ENCODE measurements at regions not wholly inside any gene's neighbourhood (a gene's known extent, or its start where the extent isn't known, plus 50 kb on each side); places are given as distances from the start of the nearest gene placed in this dataset.

DNA sequence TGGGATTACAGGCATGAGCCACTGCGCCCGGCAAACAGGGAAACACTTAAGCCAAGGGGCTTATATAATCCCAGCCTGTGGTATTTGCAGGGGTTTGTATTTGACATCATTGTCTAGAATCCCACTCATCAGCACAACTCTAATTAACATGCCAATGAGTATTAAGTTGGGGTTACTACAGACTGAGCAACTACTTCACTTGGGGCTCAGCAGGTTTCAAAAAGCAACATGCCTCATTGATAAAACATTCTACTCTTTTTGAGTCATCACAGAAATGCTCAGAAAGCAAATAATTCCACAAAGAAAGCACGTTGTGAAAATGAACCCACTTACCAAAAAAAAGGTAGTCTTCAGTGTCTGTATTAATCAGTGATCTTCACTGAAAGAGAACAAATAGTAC lies 236.9 kb upstream of the CELF2 start (continued):
- TF ChIP-seq, protein P1, sequence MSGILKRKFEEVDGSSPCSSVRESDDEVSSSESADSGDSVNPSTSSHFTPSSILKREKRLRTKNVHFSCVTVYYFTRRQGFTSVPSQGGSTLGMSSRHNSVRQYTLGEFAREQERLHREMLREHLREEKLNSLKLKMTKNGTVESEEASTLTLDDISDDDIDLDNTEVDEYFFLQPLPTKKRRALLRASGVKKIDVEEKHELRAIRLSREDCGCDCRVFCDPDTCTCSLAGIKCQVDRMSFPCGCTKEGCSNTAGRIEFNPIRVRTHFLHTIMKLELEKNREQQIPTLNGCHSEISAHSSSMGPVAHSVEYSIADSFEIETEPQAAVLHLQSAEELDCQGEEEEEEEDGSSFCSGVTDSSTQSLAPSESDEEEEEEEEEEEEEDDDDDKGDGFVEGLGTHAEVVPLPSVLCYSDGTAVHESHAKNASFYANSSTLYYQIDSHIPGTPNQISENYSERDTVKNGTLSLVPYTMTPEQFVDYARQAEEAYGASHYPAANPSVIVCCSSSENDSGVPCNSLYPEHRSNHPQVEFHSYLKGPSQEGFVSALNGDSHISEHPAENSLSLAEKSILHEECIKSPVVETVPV (CRISPR knock-in tag; IDR thresholded peaks at IDR 0.05) = no peak
- TF ChIP-seq ZFP3 (CRISPR knock-in tag; IDR thresholded peaks at IDR 0.05) (no peak), ARNTL (CRISPR knock-in tag; IDR thresholded peaks at IDR 0.05; ENCODE audit: borderline replicate concordance, low read depth) (no peak), ZC3H10 (CRISPR knock-in tag; IDR thresholded peaks at IDR 0.05) (no peak), GLIS3 (CRISPR knock-in tag; IDR thresholded peaks at IDR 0.05) (no peak), CSDC2 (CRISPR knock-in tag; IDR thresholded peaks at IDR 0.05) (no peak), RARB (CRISPR knock-in tag; IDR thresholded peaks at IDR 0.05) (no peak), PATZ1 (CRISPR knock-in tag; IDR thresholded peaks at IDR 0.05; ENCODE audit: borderline replicate concordance) (no peak)

DNA sequence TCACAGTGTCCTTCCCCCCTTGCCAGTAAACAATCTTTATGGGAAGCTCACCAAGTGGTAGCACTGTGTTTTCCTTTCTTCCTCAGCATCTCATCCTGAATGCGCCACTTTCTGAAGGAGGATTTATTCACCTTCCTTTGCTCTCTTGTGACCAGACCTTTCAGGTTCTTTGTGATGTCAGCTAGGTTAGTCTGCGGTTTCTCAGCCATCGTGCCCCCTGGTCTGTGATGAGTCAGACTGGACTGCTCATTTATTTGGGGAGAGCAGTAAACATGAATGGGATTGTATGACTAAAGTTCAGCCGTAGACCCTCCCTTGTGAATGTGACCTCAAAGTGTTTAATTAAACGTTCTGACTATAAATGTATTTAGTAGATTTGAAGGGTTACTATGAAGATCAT lies 235.1 kb upstream of the CELF2 start:
- TF ChIP-seq BACH2 (CRISPR knock-in tag; IDR thresholded peaks at IDR 0.05; ENCODE audit: borderline replicate concordance) (no peak), TOX (CRISPR knock-in tag; IDR thresholded peaks at IDR 0.05; ENCODE audit: borderline replicate concordance) (no peak), ZFP3 (CRISPR knock-in tag; IDR thresholded peaks at IDR 0.05) (no peak), CSDC2 (CRISPR knock-in tag; IDR thresholded peaks at IDR 0.05) (no peak), SNAI2 (CRISPR knock-in tag; IDR thresholded peaks at IDR 0.05) (no peak), PATZ1 (CRISPR knock-in tag; IDR thresholded peaks at IDR 0.05; ENCODE audit: borderline replicate concordance) (no peak), RARB (CRISPR knock-in tag; IDR thresholded peaks at IDR 0.05) (no peak), ZFP30 (CRISPR knock-in tag; IDR thresholded peaks at IDR 0.05) (no peak), PPARA (CRISPR knock-in tag; IDR thresholded peaks at IDR 0.05; ENCODE audit: borderline replicate concordance) (no peak), OSR1 (CRISPR knock-in tag; IDR thresholded peaks at IDR 0.05) (no peak), ARNTL (CRISPR knock-in tag; IDR thresholded peaks at IDR 0.05; ENCODE audit: borderline replicate concordance, low read depth) (no peak), ISL1 (CRISPR knock-in tag; IDR thresholded peaks at IDR 0.05) (no peak)
- TF ChIP-seq, protein P2, sequence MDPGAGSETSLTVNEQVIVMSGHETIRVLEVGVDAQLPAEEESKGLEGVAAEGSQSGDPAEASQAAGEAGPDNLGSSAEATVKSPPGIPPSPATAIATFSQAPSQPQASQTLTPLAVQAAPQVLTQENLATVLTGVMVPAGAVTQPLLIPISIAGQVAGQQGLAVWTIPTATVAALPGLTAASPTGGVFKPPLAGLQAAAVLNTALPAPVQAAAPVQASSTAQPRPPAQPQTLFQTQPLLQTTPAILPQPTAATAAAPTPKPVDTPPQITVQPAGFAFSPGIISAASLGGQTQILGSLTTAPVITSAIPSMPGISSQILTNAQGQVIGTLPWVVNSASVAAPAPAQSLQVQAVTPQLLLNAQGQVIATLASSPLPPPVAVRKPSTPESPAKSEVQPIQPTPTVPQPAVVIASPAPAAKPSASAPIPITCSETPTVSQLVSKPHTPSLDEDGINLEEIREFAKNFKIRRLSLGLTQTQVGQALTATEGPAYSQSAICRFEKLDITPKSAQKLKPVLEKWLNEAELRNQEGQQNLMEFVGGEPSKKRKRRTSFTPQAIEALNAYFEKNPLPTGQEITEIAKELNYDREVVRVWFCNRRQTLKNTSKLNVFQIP (CRISPR knock-in tag; IDR thresholded peaks at IDR 0.05; ENCODE audit: borderline replicate concordance, low read depth) = no peak
- no peak for ATAC-seq

DNA sequence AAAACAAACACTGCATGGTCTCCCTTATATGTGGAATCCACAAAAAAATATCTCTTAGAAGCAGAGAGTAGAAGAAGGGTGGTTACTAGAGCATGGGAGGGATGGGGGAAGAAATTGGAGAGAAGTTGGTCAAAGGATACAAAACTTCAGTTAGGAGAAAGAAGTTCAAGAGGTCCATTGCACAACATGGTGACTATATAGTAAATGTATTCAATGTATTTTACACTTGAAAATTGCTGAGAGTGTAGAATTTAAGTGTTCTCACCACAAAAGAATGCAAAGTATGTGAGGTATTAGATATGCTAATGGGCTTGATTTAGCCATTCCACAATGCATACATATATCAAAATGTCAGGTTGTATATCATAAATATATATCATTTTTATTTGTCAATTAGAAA lies 232.0 kb upstream of the CELF2 start:
- TF ChIP-seq BACH2 (CRISPR knock-in tag; IDR thresholded peaks at IDR 0.05; ENCODE audit: borderline replicate concordance) (no peak), ISL1 (CRISPR knock-in tag; IDR thresholded peaks at IDR 0.05) (no peak), ZNF8 (CRISPR knock-in tag; IDR thresholded peaks at IDR 0.05) (no peak), ZFP3 (CRISPR knock-in tag; IDR thresholded peaks at IDR 0.05) (no peak), ZNF70 (CRISPR knock-in tag; IDR thresholded peaks at IDR 0.05) (no peak), SNAI2 (CRISPR knock-in tag; IDR thresholded peaks at IDR 0.05) (no peak), ARNTL (CRISPR knock-in tag; IDR thresholded peaks at IDR 0.05; ENCODE audit: borderline replicate concordance, low read depth) (no peak), RARB (CRISPR knock-in tag; IDR thresholded peaks at IDR 0.05) (no peak), ZC3H10 (CRISPR knock-in tag; IDR thresholded peaks at IDR 0.05) (no peak)
- TF ChIP-seq, protein P3, sequence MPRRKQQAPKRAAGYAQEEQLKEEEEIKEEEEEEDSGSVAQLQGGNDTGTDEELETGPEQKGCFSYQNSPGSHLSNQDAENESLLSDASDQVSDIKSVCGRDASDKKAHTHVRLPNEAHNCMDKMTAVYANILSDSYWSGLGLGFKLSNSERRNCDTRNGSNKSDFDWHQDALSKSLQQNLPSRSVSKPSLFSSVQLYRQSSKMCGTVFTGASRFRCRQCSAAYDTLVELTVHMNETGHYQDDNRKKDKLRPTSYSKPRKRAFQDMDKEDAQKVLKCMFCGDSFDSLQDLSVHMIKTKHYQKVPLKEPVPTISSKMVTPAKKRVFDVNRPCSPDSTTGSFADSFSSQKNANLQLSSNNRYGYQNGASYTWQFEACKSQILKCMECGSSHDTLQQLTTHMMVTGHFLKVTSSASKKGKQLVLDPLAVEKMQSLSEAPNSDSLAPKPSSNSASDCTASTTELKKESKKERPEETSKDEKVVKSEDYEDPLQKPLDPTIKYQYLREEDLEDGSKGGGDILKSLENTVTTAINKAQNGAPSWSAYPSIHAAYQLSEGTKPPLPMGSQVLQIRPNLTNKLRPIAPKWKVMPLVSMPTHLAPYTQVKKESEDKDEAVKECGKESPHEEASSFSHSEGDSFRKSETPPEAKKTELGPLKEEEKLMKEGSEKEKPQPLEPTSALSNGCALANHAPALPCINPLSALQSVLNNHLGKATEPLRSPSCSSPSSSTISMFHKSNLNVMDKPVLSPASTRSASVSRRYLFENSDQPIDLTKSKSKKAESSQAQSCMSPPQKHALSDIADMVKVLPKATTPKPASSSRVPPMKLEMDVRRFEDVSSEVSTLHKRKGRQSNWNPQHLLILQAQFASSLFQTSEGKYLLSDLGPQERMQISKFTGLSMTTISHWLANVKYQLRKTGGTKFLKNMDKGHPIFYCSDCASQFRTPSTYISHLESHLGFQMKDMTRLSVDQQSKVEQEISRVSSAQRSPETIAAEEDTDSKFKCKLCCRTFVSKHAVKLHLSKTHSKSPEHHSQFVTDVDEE (CRISPR knock-in tag; IDR thresholded peaks at IDR 0.05) = no peak
- ATAC-seq = no peak
